ENCODE measurements at regions not wholly inside any gene's neighbourhood (a gene's known extent, or its start where the extent isn't known, plus 50 kb on each side); places are given as distances from the start of the nearest gene placed in this dataset.
"Not testable (repeated sequence)": the region's sequence is repeated elsewhere in the genome, so short reads cannot be mapped to it uniquely, and the experiment has no call there.

DNA sequence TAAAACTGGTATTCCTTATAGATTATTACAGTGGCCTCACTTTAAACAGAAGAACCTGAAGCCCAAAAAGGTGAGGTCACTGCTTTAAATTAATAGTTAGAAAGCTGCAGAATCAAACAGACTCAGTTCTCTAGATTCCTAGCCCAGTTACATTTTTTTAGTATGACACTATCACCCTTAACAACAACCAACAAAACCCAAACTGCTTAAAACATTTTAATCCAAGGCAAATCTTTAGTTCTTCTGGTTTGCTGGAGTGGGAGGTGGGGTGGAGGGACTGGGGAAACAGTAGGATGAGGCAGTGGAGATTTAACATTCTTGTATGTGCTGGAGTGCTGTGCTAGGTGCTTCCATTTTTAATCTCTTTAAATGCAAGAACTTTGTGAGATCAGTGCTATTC lies 631.6 kb upstream of the KCNMB2 start:
- TF ChIP-seq, protein P1, sequence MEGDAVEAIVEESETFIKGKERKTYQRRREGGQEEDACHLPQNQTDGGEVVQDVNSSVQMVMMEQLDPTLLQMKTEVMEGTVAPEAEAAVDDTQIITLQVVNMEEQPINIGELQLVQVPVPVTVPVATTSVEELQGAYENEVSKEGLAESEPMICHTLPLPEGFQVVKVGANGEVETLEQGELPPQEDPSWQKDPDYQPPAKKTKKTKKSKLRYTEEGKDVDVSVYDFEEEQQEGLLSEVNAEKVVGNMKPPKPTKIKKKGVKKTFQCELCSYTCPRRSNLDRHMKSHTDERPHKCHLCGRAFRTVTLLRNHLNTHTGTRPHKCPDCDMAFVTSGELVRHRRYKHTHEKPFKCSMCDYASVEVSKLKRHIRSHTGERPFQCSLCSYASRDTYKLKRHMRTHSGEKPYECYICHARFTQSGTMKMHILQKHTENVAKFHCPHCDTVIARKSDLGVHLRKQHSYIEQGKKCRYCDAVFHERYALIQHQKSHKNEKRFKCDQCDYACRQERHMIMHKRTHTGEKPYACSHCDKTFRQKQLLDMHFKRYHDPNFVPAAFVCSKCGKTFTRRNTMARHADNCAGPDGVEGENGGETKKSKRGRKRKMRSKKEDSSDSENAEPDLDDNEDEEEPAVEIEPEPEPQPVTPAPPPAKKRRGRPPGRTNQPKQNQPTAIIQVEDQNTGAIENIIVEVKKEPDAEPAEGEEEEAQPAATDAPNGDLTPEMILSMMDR (IDR thresholded peaks at IDR 0.05): no peak
- TF ChIP-seq POLR2AphosphoS5 (IDR thresholded peaks at IDR 0.05) (no peak), POLR2A (IDR thresholded peaks at IDR 0.05; ENCODE audit: low read depth) (no peak), EP300 (IDR thresholded peaks at IDR 0.05) (no peak)
- DNase-seq (ENCODE audit: extremely low spot score): no peak
- Histone ChIP-seq H3K4me1 (peaks cover 11 to 56% (median 40%) of the 10 kb centered on the region in 4 donors), H3K9me3 (peaks cover 0 to 13% (median 10%) of the 10 kb centered on the region in 4 donors), H3K27me3 (no peaks in the 10 kb centered on the region), H3K36me3 (no peaks in the 10 kb centered on the region), H3K4me3 (no peak overlapping the region), H3K27ac (replicated peaks in 1 of 4) (peak overlapping the region; percentile 75 to 82 (median 77))
- intact Hi-C loops (cut with DNase I): loop anchor here (5.0 to 10.0 kb wide), 3 partner anchors 77 to 710 kb away; partner anchors contain the start of gene TBL1XR1

DNA sequence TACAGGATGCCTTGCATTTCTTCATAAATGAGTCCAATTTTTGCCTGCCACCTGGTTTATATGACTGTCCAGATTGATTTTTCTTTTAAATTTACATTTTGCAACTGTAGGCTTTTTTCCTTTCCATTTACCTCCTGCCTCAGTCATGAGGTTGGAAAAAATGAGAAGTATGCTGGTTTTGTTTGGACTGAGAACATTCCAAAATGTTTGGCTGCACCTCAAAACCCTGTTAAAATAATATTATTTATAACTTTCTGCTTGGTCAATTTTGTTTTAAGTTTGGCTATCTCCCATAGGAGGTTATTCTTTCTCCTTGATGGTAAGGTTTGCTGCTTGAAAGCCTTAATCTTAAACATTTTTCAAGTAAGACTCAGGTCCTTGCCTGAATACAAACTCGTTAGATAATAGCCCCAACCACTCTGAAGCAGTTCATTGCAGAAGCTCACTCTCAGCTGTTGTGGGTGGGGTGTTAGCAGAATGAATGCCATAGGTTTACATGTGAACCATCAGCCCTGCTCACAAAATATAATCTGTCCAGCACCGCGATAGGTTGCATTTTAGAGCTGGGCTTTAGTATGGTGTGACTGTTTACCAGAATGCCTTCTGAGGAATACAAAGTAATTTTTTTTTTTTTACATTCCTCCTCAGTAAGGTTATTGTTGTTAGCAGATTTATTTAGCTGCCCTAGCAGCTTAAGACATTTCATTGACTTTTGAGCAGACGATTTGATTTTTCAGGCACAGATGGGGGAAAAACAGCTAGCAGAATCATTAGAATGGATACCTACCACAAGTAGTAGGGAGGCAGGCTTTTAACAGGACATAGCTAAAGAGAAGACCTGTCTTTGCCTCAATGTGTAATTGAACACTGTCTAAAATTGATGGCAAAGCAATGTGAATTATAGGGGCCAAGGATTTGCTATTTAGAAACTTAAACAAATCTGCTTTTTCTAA lies 630.8 kb upstream of the KCNMB2 start:
- no peak for DNase-seq (ENCODE audit: extremely low spot score)
- TF ChIP-seq POLR2A (IDR thresholded peaks at IDR 0.05; ENCODE audit: low read depth) (no peak), EP300 (IDR thresholded peaks at IDR 0.05) (peak; percentile 18), POLR2AphosphoS5 (IDR thresholded peaks at IDR 0.05) (peak in 1 of 2 donors; percentile 67)
- TF ChIP-seq, protein P1 (IDR thresholded peaks at IDR 0.05): no peak
- intact Hi-C loops (cut with DNase I): loop anchor here (5.0 to 10.0 kb wide), 3 partner anchors 78 to 711 kb away; partner anchors contain the start of gene TBL1XR1
- Histone ChIP-seq H3K36me3 (no peaks in the 10 kb centered on the region), H3K4me1 (peaks cover 11 to 56% (median 40%) of the 10 kb centered on the region in 4 donors), H3K27ac (replicated peaks in 1 of 4) (peak overlapping the region; percentile 75 to 82 (median 77)), H3K9me3 (peaks cover 0 to 5% (median 2%) of the 10 kb centered on the region in 4 donors), H3K27me3 (no peaks in the 10 kb centered on the region), H3K4me3 (no peak overlapping the region)
- WGBS: 33% methylated on average over 4 of the region's 4 CpGs

DNA sequence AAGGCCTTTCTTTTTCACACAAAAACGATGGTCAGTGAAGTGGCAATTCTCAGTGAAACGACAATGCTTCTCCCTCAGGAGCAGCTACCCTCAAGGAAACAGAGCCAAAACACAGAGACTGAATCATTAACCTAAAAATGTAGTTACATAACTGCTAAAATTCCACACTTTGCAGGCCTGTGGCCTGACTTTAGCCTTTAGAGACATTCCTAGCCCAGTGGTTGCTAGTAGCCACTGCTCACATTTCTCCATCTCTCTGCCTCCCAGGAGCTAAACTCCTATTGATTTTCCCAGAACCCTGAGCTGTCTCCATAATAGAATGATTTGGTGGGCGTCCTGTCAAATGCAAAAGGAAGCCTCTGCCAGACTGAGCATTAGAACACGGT lies 630.1 kb upstream of the KCNMB2 start:
- peak overlapping the region; percentile 75 to 82 (median 77) for H3K27ac ChIP-seq (replicated peaks in 1 of 4)
- DNase-seq (ENCODE audit: extremely low spot score): no peak
- peaks cover 11 to 56% (median 40%) of the 10 kb centered on the region in 4 donors for H3K4me1 ChIP-seq
- TF ChIP-seq EP300 (IDR thresholded peaks at IDR 0.05) (no peak), POLR2AphosphoS5 (IDR thresholded peaks at IDR 0.05) (peak; percentile 21 to 62)
- TF ChIP-seq, protein P1 (IDR thresholded peaks at IDR 0.05): peak in 1 of 3 experiments; percentile 45
- intact Hi-C loops (cut with DNase I): loop anchor here (5.0 to 10.0 kb wide), 3 partner anchors 79 to 711 kb away; partner anchors contain the start of gene TBL1XR1
- no peaks in the 10 kb centered on the region for H3K36me3 ChIP-seq
- H3K9me3 ChIP-seq: no peaks in the 10 kb centered on the region
- 45% methylated on average over 4 of the region's 4 CpGs for WGBS
- H3K4me3 ChIP-seq: no peak overlapping the region
- H3K27me3 ChIP-seq: no peaks in the 10 kb centered on the region

DNA sequence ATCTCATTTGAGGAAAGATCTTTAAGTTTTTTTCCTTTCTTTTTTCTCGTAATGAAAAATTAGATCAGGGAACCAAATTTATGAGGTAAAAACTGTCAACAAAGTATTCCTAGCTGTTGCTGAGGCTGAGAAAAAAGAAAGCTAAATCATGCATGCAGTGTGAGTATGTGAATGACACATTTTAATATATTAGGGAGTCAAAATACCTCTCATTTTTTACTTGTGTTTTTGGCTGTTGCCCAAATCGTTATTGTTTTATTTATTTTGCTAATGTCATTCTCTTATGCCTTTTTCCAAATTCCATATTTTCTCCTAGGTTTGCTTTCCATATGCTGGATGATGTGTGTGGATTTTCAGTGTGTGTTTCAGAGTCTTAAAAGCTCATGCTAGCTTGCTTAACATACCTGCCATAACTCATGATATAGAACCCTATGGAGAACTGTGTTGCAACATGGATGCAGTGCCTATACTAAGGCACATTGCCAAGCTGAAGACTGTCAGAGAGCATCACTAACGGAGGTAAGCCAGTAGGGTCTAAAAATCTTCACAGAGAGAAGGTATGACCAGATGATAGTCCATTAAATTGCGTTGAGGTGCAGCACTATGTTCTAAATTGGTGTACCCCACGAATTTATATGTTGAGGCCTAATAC lies 629.5 kb upstream of the KCNMB2 start:
- 75% methylated on average over 5 of the region's 5 CpGs for WGBS
- Histone ChIP-seq H3K4me3 (no peak overlapping the region), H3K36me3 (no peaks in the 10 kb centered on the region), H3K27me3 (no peaks in the 10 kb centered on the region), H3K9me3 (no peaks in the 10 kb centered on the region), H3K27ac (replicated peaks in 1 of 4) (peak overlapping the region; percentile 75 to 82 (median 77)), H3K4me1 (peaks cover 11 to 56% (median 40%) of the 10 kb centered on the region in 4 donors)
- no peak for DNase-seq (ENCODE audit: extremely low spot score)
- intact Hi-C loops (cut with DNase I): loop anchor here (5.0 to 10.0 kb wide), 3 partner anchors 79 to 712 kb away; partner anchors contain the start of gene TBL1XR1
- TF ChIP-seq POLR2A (IDR thresholded peaks at IDR 0.05; ENCODE audit: low read depth) (no peak), POLR2AphosphoS5 (IDR thresholded peaks at IDR 0.05) (no peak), EP300 (IDR thresholded peaks at IDR 0.05) (no peak)
- TF ChIP-seq, protein P1 (IDR thresholded peaks at IDR 0.05): no peak

DNA sequence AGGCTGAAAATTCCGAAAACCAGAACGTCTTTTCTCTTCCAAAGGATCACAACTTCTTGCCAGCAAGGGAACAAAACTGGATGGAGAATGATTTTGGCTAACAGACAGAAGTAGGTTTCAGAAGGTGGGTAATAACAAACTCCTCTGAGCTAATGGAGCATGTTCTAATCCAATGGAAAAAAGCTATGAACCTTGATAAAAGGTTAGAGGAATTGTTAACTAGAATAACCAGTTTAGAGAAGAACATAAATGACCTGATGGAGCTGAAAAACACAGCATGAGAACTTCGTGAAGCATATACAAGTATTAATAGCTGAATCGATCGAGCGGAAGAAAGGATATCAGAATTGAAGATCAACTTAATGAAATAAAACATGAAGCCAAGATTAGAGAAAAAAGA lies 626.7 kb upstream of the KCNMB2 start:
- peaks cover 11 to 42% (median 33%) of the 10 kb centered on the region in 4 donors for H3K4me1 ChIP-seq
- H3K9me3 ChIP-seq; DNase-seq (ENCODE audit: extremely low spot score); H3K4me3 ChIP-seq; H3K27ac ChIP-seq (replicated peaks in 1 of 4); H3K27me3 ChIP-seq; H3K36me3 ChIP-seq: not testable (repeated sequence)
- WGBS: 92% methylated on average over 6 of the region's 6 CpGs
- intact Hi-C loops (cut with DNase I): loop anchor here (5.0 to 10.0 kb wide), 3 partner anchors 82 to 715 kb away; partner anchors contain the start of gene TBL1XR1
